ENCODE measurements at regions not wholly inside any gene's neighbourhood (a gene's known extent, or its start where the extent isn't known, plus 50 kb on each side); places are given as distances from the start of the nearest gene placed in this dataset.
"Not testable (repeated sequence)": the region's sequence is repeated elsewhere in the genome, so short reads cannot be mapped to it uniquely, and the experiment has no call there.

DNA sequence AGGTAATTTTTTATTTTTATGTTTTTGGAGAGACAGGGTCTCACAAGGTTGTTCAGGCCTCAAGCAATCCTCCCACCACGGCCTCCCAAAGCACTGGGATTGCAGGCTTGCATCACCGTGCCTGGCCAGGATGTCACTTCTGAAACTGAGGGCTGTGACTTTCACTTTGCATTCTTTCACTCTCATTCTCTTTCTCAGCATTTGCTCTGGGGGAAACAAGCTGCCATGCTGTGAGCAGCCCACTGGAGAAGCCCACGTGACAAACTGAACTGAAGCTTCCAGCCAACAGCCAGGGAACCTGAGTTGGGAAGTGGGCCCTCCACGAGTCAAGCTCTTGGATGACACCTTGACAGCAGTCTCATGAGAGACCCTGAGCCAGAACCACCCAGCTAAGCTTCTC is 109.4 kb downstream of the C5orf15 start:
- Histone ChIP-seq H3K36me3 (ENCODE audit: insufficient read depth, low read length) (no peaks in the 10 kb centered on the region), H3K9ac (ENCODE audit: insufficient read length) (no peak overlapping the region), H3K4me3 (no peak overlapping the region), H3K27ac (no peak overlapping the region), H3K9me3 (ENCODE audit: low read depth, low read length) (no peaks in the 10 kb centered on the region)
- no peak for DNase-seq (ENCODE audit: low read depth, low spot score)
- TF ChIP-seq EZH2 (IDR thresholded peaks at IDR 0.05) (no peak), POLR2AphosphoS5 (IDR thresholded peaks at IDR 0.05; ENCODE audit: borderline replicate concordance, low read depth, low read length) (no peak), FOXP2 (optimal IDR thresholded peaks at IDR 0.05; ENCODE audit: control extremely low read depth, extremely low read length, insufficient read depth) (no peak)

DNA sequence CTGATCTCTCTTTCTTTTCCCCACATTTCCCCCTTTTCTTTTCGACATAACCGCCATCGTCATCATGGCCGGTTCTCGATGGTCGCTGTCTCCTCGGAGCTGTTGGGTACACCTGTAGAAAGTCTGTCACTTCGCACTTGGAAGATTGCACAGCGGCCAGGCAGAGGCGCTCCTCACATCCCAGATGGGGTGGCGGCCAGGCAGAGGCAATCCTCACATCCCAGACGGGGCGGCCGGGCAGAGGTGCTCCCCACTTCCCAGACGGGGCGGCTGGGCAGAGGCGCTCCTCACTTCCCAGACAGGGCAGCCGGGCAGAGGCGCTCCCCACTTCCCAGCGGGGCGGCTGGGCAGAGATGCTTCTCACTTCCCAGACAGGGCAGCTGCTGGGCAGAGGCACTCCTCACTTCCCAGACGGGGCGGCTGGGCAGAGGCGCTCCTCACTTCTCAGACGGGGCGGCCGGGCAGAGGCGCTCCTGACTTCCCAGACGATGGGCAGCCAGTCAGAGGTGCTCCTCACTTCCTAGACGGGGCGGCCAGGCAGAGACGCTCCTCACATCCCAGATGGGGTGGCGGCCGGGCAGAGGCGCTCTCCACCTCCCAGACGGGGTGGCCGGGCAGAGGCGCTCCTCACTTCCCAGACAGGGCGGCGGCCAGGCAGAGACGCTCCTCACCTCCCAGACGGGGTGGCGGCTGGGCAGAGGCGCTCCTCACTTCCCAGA is 110.7 kb downstream of the C5orf15 start:
- H3K9me3 ChIP-seq (ENCODE audit: low read depth, low read length); H3K27ac ChIP-seq: not testable (repeated sequence)

DNA sequence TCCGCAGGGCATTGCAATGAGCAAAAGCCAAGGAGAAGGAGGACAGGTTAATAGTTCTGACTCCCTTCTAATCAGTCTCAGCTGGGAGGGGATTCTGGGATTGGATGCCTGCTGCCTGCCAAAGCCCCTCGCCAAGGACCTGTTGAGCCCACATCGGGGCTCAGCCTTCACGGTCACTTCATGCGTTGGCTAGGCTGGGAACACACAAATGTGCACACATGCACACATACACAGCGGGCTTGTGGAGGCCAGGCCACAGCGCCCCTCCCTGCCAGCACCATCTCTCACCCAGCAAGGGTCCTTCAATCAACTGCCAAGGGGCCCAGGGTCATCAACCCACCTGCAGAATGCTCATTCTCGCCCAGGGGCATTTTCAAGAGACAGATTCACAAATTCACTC is 113.9 kb downstream of the C5orf15 start:
- no peak overlapping the region for H3K9ac ChIP-seq (ENCODE audit: insufficient read length)
- DNase-seq (ENCODE audit: low read depth, low spot score) = no peak
- no peaks in the 10 kb centered on the region for H3K9me3 ChIP-seq (ENCODE audit: low read depth, low read length)
- no peak overlapping the region for H3K27ac ChIP-seq
- H3K36me3 ChIP-seq (ENCODE audit: insufficient read depth, low read length) = no peaks in the 10 kb centered on the region
- no peak overlapping the region for H3K4me3 ChIP-seq
- TF ChIP-seq FOXP2 (optimal IDR thresholded peaks at IDR 0.05; ENCODE audit: control extremely low read depth, extremely low read length, insufficient read depth) = no peak

More for the DNA sequence above, 110.7 kb downstream of the C5orf15 start:
- DNase-seq (ENCODE audit: low read depth, low spot score); H3K36me3 ChIP-seq (ENCODE audit: insufficient read depth, low read length); H3K9ac ChIP-seq (ENCODE audit: insufficient read length); H3K4me3 ChIP-seq: not testable (repeated sequence)

DNA sequence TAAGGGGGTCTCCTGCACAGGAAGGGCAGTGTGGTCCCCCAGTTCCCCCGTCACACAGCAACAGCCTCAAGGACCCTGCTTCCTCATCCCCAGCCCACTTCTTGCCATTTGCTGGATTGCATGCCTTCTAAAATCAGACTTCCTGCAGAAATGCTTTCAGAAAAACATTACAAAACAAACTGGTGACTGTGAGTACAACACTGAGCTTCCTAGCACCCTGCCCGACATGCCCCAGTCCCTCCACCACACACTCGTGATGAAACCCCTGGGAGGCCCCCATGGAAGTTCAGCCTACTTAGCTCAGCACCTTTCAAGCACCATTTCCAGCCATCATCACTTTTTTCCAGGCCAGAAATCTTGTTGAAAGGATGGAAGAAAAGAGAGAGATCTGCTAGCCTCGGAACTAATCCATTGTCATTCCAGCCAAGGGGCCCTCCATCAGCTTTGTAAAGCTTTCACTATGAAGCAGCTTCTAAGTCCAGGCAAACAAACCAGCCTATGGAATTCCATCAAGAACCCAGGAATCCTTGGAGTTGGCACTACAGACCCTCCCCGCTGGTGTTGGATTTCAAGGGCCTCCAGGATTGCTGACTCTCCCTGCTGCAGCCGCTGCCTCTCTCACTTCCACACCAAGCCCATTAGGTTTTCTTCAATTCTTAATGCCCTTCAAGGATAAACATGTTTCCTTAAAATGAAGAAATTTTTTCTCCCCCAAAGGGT is 114.6 kb downstream of the C5orf15 start:
- no peaks in the 10 kb centered on the region for H3K9me3 ChIP-seq (ENCODE audit: low read depth, low read length)
- H3K27ac ChIP-seq = no peak overlapping the region
- no peak overlapping the region for H3K4me3 ChIP-seq
- no peak for DNase-seq (ENCODE audit: low read depth, low spot score)
- TF ChIP-seq FOXP2 (optimal IDR thresholded peaks at IDR 0.05; ENCODE audit: control extremely low read depth, extremely low read length, insufficient read depth) = no peak
- no peak for TF ChIP-seq POLR2AphosphoS5 (IDR thresholded peaks at IDR 0.05; ENCODE audit: borderline replicate concordance, low read depth, low read length)
- TF ChIP-seq EZH2 (IDR thresholded peaks at IDR 0.05) = no peak
- no peak overlapping the region for H3K9ac ChIP-seq (ENCODE audit: insufficient read length)
- no peaks in the 10 kb centered on the region for H3K36me3 ChIP-seq (ENCODE audit: insufficient read depth, low read length)

DNA sequence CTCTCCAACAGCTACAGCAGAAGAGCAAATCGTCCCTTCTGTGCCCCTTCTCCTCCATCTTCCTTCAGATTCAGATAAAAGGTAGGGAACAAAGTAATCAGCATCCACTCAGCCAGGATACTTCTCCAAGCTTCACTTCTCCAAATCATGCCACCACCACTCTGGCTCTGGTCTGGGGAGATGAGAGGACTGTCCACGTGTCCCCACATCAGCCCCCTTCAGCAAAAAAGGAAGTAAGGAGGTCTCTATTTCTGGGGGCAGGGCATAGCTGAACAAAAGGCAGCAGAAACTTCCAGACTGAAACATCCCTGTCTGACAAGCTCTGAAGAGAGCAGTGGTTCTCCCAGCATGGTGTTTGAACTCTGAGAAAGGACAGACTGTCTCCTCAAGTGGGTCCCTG is 116.9 kb downstream of the C5orf15 start:
- Histone ChIP-seq H3K9me3 (ENCODE audit: low read depth, low read length) (no peaks in the 10 kb centered on the region), H3K27ac (no peak overlapping the region), H3K9ac (ENCODE audit: insufficient read length) (no peak overlapping the region), H3K4me3 (no peak overlapping the region), H3K36me3 (ENCODE audit: insufficient read depth, low read length) (no peaks in the 10 kb centered on the region)
- no peak for TF ChIP-seq EZH2 (IDR thresholded peaks at IDR 0.05)
- no peak for TF ChIP-seq POLR2AphosphoS5 (IDR thresholded peaks at IDR 0.05; ENCODE audit: borderline replicate concordance, low read depth, low read length)
- no peak for TF ChIP-seq FOXP2 (optimal IDR thresholded peaks at IDR 0.05; ENCODE audit: control extremely low read depth, extremely low read length, insufficient read depth)
- DNase-seq (ENCODE audit: low read depth, low spot score) = no peak

DNA sequence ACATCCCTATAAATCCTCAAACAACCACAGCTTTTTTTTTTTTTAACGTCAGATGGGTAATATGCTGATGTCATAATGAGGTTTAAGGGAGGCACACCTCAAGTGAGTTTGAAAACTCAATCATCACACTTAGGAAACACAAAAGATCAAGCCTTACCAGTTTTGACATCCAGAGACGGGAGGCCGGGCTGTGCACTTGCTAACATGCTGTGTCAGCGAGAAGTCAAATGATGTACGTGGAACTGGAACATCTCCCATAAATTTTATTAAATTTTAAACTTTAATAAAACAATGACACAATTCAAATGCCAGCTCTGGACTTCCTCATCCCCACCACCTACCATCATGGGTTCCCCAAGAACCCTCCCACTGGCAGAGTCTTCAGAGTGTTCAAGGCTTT is 117.6 kb downstream of the C5orf15 start:
- no peak for TF ChIP-seq POLR2AphosphoS5 (IDR thresholded peaks at IDR 0.05; ENCODE audit: borderline replicate concordance, low read depth, low read length)
- no peak for TF ChIP-seq EZH2 (IDR thresholded peaks at IDR 0.05)
- no peak overlapping the region for H3K4me3 ChIP-seq
- H3K9ac ChIP-seq (ENCODE audit: insufficient read length) = no peak overlapping the region
- H3K36me3 ChIP-seq (ENCODE audit: insufficient read depth, low read length) = no peaks in the 10 kb centered on the region
- no peaks in the 10 kb centered on the region for H3K9me3 ChIP-seq (ENCODE audit: low read depth, low read length)
- no peak for DNase-seq (ENCODE audit: low read depth, low spot score)
- no peak overlapping the region for H3K27ac ChIP-seq

DNA sequence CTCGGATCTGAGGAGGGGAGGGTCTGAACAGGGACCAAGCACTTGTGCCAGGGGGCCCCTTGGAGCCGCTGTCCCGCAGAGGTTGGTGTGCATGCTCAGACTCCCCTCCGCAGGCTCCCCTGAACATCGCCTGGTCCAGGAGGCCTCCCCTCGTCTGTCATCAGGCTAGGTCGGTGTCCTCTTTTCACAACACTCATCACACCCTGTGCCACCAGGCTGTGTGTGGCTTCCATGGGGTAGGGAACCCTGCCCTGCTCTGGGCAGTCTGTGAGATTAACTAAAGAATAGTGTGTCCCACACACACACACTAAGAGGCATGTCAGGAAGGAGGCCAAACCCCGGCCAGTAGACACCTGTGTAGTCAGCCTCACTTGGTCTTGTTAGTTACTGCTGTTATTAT is 119.3 kb downstream of the C5orf15 start:
- Histone ChIP-seq H3K27ac (no peak overlapping the region), H3K36me3 (ENCODE audit: insufficient read depth, low read length) (no peaks in the 10 kb centered on the region), H3K9ac (ENCODE audit: insufficient read length) (no peak overlapping the region), H3K4me3 (no peak overlapping the region), H3K9me3 (ENCODE audit: low read depth, low read length) (no peaks in the 10 kb centered on the region)
- no peak for DNase-seq (ENCODE audit: low read depth, low spot score)
- TF ChIP-seq FOXP2 (optimal IDR thresholded peaks at IDR 0.05; ENCODE audit: control extremely low read depth, extremely low read length, insufficient read depth) = no peak
- no peak for TF ChIP-seq POLR2AphosphoS5 (IDR thresholded peaks at IDR 0.05; ENCODE audit: borderline replicate concordance, low read depth, low read length)
- no peak for TF ChIP-seq EZH2 (IDR thresholded peaks at IDR 0.05)

DNA sequence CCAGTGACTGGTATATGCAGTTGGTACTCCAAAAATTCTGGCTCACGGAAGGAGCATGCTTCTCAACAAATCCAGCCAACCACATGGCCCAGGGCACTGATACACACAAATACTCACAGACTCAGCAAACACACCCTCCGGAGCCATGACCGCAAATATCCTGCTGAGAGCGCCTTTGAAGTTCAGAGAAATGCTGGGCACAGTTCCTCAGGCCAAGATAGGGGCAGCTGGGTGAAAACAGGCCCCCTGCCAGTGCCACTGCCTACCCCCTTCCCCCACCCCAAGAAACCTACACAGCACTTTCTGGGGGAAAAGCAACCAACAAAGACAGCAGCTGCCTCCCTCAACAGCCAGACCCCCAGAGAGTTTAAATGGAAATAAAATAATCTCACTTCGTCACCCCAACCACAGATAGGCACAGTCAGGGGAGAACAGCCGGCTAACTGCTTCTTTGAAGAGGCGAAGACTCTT is 120.0 kb downstream of the C5orf15 start:
- Histone ChIP-seq H3K9ac (ENCODE audit: insufficient read length) (no peak overlapping the region), H3K27ac (no peak overlapping the region), H3K4me3 (no peak overlapping the region), H3K9me3 (ENCODE audit: low read depth, low read length) (no peaks in the 10 kb centered on the region), H3K36me3 (ENCODE audit: insufficient read depth, low read length) (no peaks in the 10 kb centered on the region)
- no peak for TF ChIP-seq EZH2 (IDR thresholded peaks at IDR 0.05)
- TF ChIP-seq FOXP2 (optimal IDR thresholded peaks at IDR 0.05; ENCODE audit: control extremely low read depth, extremely low read length, insufficient read depth) = peak; percentile 33
- DNase-seq (ENCODE audit: low read depth, low spot score) = peak; percentile 30

DNA sequence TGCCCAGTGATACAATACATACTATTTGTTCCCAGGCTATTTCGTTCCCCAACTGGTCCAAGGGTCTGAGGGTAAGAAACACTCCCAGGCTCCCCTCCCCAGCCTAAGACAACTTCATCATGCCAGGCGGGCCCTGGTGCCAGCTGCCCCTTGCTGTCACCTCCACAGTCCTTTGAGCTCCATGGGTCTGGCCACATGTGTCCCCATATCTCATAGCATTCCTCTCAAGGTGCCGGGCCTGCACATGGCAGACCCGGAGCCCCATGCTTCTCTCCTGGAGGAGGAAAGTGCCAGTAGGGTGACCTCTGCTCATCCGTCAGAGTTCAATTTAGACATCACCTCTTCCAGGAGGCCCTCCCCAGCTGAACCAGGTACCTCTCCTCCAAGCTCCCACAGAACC is 120.5 kb downstream of the C5orf15 start:
- Histone ChIP-seq H3K9ac (ENCODE audit: insufficient read length) (no peak overlapping the region), H3K27ac (no peak overlapping the region), H3K9me3 (ENCODE audit: low read depth, low read length) (no peaks in the 10 kb centered on the region), H3K4me3 (no peak overlapping the region), H3K36me3 (ENCODE audit: insufficient read depth, low read length) (no peaks in the 10 kb centered on the region)
- DNase-seq (ENCODE audit: low read depth, low spot score) = no peak
- TF ChIP-seq FOXP2 (optimal IDR thresholded peaks at IDR 0.05; ENCODE audit: control extremely low read depth, extremely low read length, insufficient read depth) (no peak), POLR2AphosphoS5 (IDR thresholded peaks at IDR 0.05; ENCODE audit: borderline replicate concordance, low read depth, low read length) (no peak), EZH2 (IDR thresholded peaks at IDR 0.05) (no peak)
